Fibroblast of lung (primary cell): ENCODE measurements at regions not wholly inside any gene's neighbourhood (a gene's known extent, or its start where the extent isn't known, plus 50 kb on each side); places are given as distances from the start of the nearest gene placed in this dataset.
"Not testable (repeated sequence)": the region's sequence is repeated elsewhere in the genome, so short reads cannot be mapped to it uniquely, and the experiment has no call there.

Source experiments
- DNase-seq, 2 donors: peaks; one replicate each; pipeline versions ENCODE4 v3.0.0 to v3.0.0-alpha.2; 2010; ENCODE audit warnings: low read depth in 2 of 2
- H2AFZ ChIP-seq: 2 replicates; pipeline ENCODE4 v1.5.1; 2012; ENCODE audit warnings: low read length, control low read depth, inconsistent platforms
- H3K27ac ChIP-seq: 2 replicates; pipeline ENCODE4 v1.5.1; 2011; ENCODE audit warnings: low read length, control low read depth; ENCODE audit not compliant: insufficient read depth
- H3K27me3 ChIP-seq: 2 replicates; pipeline ENCODE4 v1.5.1; 2011; ENCODE audit warnings: mild to moderate bottlenecking, low read length; ENCODE audit not compliant: control insufficient read depth, insufficient read depth
- H3K36me3 ChIP-seq: 2 replicates; pipeline ENCODE4 v1.5.1; 2011; ENCODE audit warnings: low read length; ENCODE audit not compliant: control insufficient read depth, insufficient read depth
- H3K4me1 ChIP-seq: 2 replicates; pipeline ENCODE4 v1.5.1; 2011; ENCODE audit warnings: low read length; ENCODE audit not compliant: control insufficient read depth, insufficient read depth; ENCODE audit errors: extremely low read depth
- H3K4me2 ChIP-seq: 2 replicates; pipeline ENCODE4 v1.5.1; 2011; ENCODE audit warnings: low read length, control low read depth; ENCODE audit not compliant: insufficient read depth; ENCODE audit errors: extremely low read depth
- H3K4me3 ChIP-seq, 4 experiments: fragments of 200-600 bp in 1 of 4; sonication (generic) in 1 of 4; replicated peaks in 1 of 4; 2 replicates each; pipeline ENCODE4 v1.5.1; 2011 to 2016; ENCODE audit warnings: low read length in 4 of 4, low read depth in 3 of 4, mild to moderate bottlenecking in 3 of 4, control low read depth in 2 of 4, inconsistent platforms in 1 of 4, mixed read lengths in 1 of 4; ENCODE audit not compliant: insufficient read depth in 1 of 4; ENCODE audit errors: control extremely low read depth in 1 of 4
- H3K79me2 ChIP-seq: 2 replicates; pipeline ENCODE4 v1.5.1; 2012; ENCODE audit warnings: mild to moderate bottlenecking, low read length, inconsistent platforms; ENCODE audit not compliant: control insufficient read depth, insufficient read depth
- H3K9ac ChIP-seq: 2 replicates; pipeline ENCODE4 v1.5.1; 2011; ENCODE audit warnings: mild to moderate bottlenecking, low read length, control low read depth; ENCODE audit not compliant: insufficient read depth
- H3K9me3 ChIP-seq: 2 replicates; pipeline ENCODE4 v1.5.1; 2012; ENCODE audit warnings: low read depth, low read length; ENCODE audit not compliant: control insufficient read depth, insufficient read depth
- H4K20me1 ChIP-seq: 2 replicates; pipeline ENCODE4 v1.5.1; 2011; ENCODE audit warnings: low read length; ENCODE audit not compliant: control insufficient read depth, insufficient read depth; ENCODE audit errors: extremely low read depth
- CTCF ChIP-seq, 2 donors: IDR thresholded peaks in 1 of 2; conservative IDR thresholded peaks in 1 of 2; 1 replicate in 1 of 2; 2 replicates in 1 of 2; pipeline ENCODE4 v1.5.1; 2011 to 2012; ENCODE audit warnings: low read length in 2 of 2, control low read depth in 1 of 2, inconsistent platforms in 1 of 2, low read depth in 1 of 2, mild to moderate bottlenecking in 1 of 2
- EZH2 ChIP-seq: IDR thresholded peaks from 2 replicates; pipeline ENCODE4 v1.5.1; 2012; ENCODE audit warnings: low read length, control low read depth, mild to moderate bottlenecking; ENCODE audit errors: missing control alignments

- Histone ChIP-seq H3K4me1 (no peaks in the 10 kb centered on the region), H2AFZ (no peak overlapping the region), H3K79me2 (no peaks in the 10 kb centered on the region), H3K27ac (no peak overlapping the region), H3K4me3 (no peak overlapping the region), H3K4me2 (no peak overlapping the region), H3K36me3 (no peaks in the 10 kb centered on the region), H4K20me1 (no peaks in the 10 kb centered on the region), H3K9me3 (no peaks in the 10 kb centered on the region), H3K27me3 (no peaks in the 10 kb centered on the region), H3K9ac (no peak overlapping the region)
- no peak for DNase-seq
- TF ChIP-seq CTCF (conservative IDR thresholded peaks at IDR 0.05 in 1 of 2, IDR thresholded peaks at IDR 0.05 in 1 of 2; ENCODE audit: low read depth in 1 of 2, low read length in 2 of 2) (no peak), EZH2 (no peak)
Measured at GRCh38 chr6:76578746-76579145, 506.3 kb upstream of the IMPG1 start.

- Histone ChIP-seq H3K9ac (no peak overlapping the region), H4K20me1 (no peaks in the 10 kb centered on the region), H3K27me3 (no peaks in the 10 kb centered on the region), H2AFZ (no peak overlapping the region), H3K4me3 (no peak overlapping the region), H3K9me3 (no peaks in the 10 kb centered on the region), H3K4me1 (no peaks in the 10 kb centered on the region), H3K79me2 (no peaks in the 10 kb centered on the region), H3K4me2 (no peak overlapping the region), H3K36me3 (no peaks in the 10 kb centered on the region), H3K27ac (no peak overlapping the region)
- no peak for TF ChIP-seq EZH2
- no peak for TF ChIP-seq CTCF (conservative IDR thresholded peaks at IDR 0.05 in 1 of 2, IDR thresholded peaks at IDR 0.05 in 1 of 2; ENCODE audit: low read depth in 1 of 2, low read length in 2 of 2)
- no peak for DNase-seq
Measured at GRCh38 chr6:76574746-76575145, 502.3 kb upstream of the IMPG1 start.

- H3K4me3 ChIP-seq, result no peak overlapping the region
Measured at GRCh38 chr6:76565932-76566331, 493.5 kb upstream of the IMPG1 start.

GRCh38 chr6:76562371-76562770, 489.9 kb upstream of the IMPG1 start:
- not testable (repeated sequence) for H4K20me1 ChIP-seq, DNase-seq

More at GRCh38 chr6:76565932-76566331, 493.5 kb upstream of the IMPG1 start:
- Histone ChIP-seq H3K9ac (no peak overlapping the region), H3K79me2 (no peaks in the 10 kb centered on the region), H3K36me3 (no peaks in the 10 kb centered on the region), H3K4me2 (no peak overlapping the region), H3K4me1 (no peaks in the 10 kb centered on the region), H3K27me3 (no peaks in the 10 kb centered on the region), H3K9me3 (no peaks in the 10 kb centered on the region), H2AFZ (no peak overlapping the region), H4K20me1 (no peaks in the 10 kb centered on the region), H3K27ac (no peak overlapping the region)
- no peak for DNase-seq
- no peak for TF ChIP-seq EZH2
- no peak for TF ChIP-seq CTCF (conservative IDR thresholded peaks at IDR 0.05 in 1 of 2, IDR thresholded peaks at IDR 0.05 in 1 of 2; ENCODE audit: low read depth in 1 of 2, low read length in 2 of 2)

More at GRCh38 chr6:76562371-76562770, 489.9 kb upstream of the IMPG1 start:
- H3K4me1 ChIP-seq, H3K9ac ChIP-seq, H3K79me2 ChIP-seq, H3K27me3 ChIP-seq, H3K4me3 ChIP-seq, H3K36me3 ChIP-seq, H3K27ac ChIP-seq, H3K9me3 ChIP-seq, H2AFZ ChIP-seq, H3K4me2 ChIP-seq: not testable (repeated sequence)
